Mesenchymal stem cell (in vitro differentiated cells and primary cell): ENCODE measurements at regions not wholly inside any gene's neighbourhood (a gene's known extent, or its start where the extent isn't known, plus 50 kb on each side); places are given as distances from the start of the nearest gene placed in this dataset.
A peak's percentile ranks its signal among the peaks of the same experiment; 100 is the strongest.

ENCODE experiments used
- DNase-seq: peaks from one replicate; pipeline ENCODE4 v3.0.0-alpha.2; 2013
- H2AFZ ChIP-seq: one replicate; pipeline ENCODE4 v1.6.1; 2013; ENCODE audit warnings: low read depth, mild to moderate bottlenecking, control low read depth, inconsistent platforms, low read length, moderate library complexity
- H2AK5ac ChIP-seq: 2 replicates; pipeline ENCODE4 v1.6.1; 2013; ENCODE audit warnings: low read length, moderate library complexity, mild to moderate bottlenecking, inconsistent platforms; ENCODE audit not compliant: severe bottlenecking
- H2BK120ac ChIP-seq: one replicate; pipeline ENCODE4 v1.6.1; 2013; ENCODE audit warnings: low read depth, mild to moderate bottlenecking, inconsistent platforms, low read length, moderate library complexity
- H2BK12ac ChIP-seq, 2 experiments: one replicate each; pipeline ENCODE4 v1.6.1; 2013; ENCODE audit warnings: inconsistent platforms in 2 of 2, low read length in 2 of 2, mild to moderate bottlenecking in 2 of 2, moderate library complexity in 2 of 2, control low read depth in 1 of 2
- H2BK15ac ChIP-seq: one replicate; pipeline ENCODE4 v1.6.1; 2013; ENCODE audit warnings: mild to moderate bottlenecking, low read depth, inconsistent platforms; ENCODE audit not compliant: poor library complexity, severe bottlenecking
- H2BK5ac ChIP-seq: 2 replicates; pipeline ENCODE4 v1.6.1; 2013; ENCODE audit warnings: low read depth, mild to moderate bottlenecking, low read length, control low read depth, inconsistent platforms; ENCODE audit not compliant: poor library complexity, severe bottlenecking
- H3K14ac ChIP-seq, 2 experiments: one replicate each; pipeline ENCODE4 v1.6.1; 2013; ENCODE audit warnings: inconsistent platforms in 2 of 2, low read length in 2 of 2, control low read depth in 1 of 2, mild to moderate bottlenecking in 1 of 2, moderate library complexity in 1 of 2
- H3K18ac ChIP-seq, 2 experiments: one replicate each; pipeline ENCODE4 v1.6.1; 2013; ENCODE audit warnings: inconsistent platforms in 2 of 2, low read length in 2 of 2, control low read depth in 1 of 2, low read depth in 1 of 2, mild to moderate bottlenecking in 1 of 2
- H3K23ac ChIP-seq, 2 experiments: one replicate each; pipeline ENCODE4 v1.6.1; 2013; ENCODE audit warnings: inconsistent platforms in 2 of 2, low read length in 2 of 2, mild to moderate bottlenecking in 2 of 2, moderate library complexity in 2 of 2, control low read depth in 1 of 2
- H3K27ac ChIP-seq: 2 replicates; pipeline ENCODE4 v1.5.1; 2013; ENCODE audit warnings: mild to moderate bottlenecking, moderate library complexity, low read length, control low read depth, inconsistent platforms; ENCODE audit not compliant: poor library complexity, severe bottlenecking
- H3K27me3 ChIP-seq, 2 experiments: 2 replicates each; pipeline versions ENCODE4 v1.6.1 to v1.7.0; 2013; ENCODE audit warnings: low read length in 2 of 2, mild to moderate bottlenecking in 2 of 2, moderate library complexity in 2 of 2, control low read depth in 1 of 2, inconsistent platforms in 1 of 2; ENCODE audit not compliant: control insufficient read depth in 1 of 2, insufficient read depth in 1 of 2
- H3K36me3 ChIP-seq, 2 experiments: 2 replicates each; pipeline versions ENCODE4 v1.6.1 to v1.7.0; 2013; ENCODE audit warnings: low read length in 2 of 2, control low read depth in 1 of 2, inconsistent platforms in 1 of 2, low read depth in 1 of 2, mild to moderate bottlenecking in 1 of 2; ENCODE audit not compliant: insufficient read depth in 2 of 2, control insufficient read depth in 1 of 2
- H3K4ac ChIP-seq, 2 experiments: one replicate each; pipeline ENCODE4 v1.6.1; 2013; ENCODE audit warnings: inconsistent platforms in 2 of 2, low read length in 2 of 2, mild to moderate bottlenecking in 2 of 2, moderate library complexity in 2 of 2, control low read depth in 1 of 2, low read depth in 1 of 2
- H3K4me1 ChIP-seq: 2 replicates; pipeline ENCODE4 v1.6.1; 2013; ENCODE audit warnings: low read depth, low read length, control low read depth; ENCODE audit not compliant: control insufficient read depth, insufficient read depth
- H3K4me2 ChIP-seq: 2 replicates; pipeline ENCODE4 v1.6.1; 2013; ENCODE audit warnings: low read length, mild to moderate bottlenecking, inconsistent platforms; ENCODE audit not compliant: poor library complexity, severe bottlenecking
- H3K4me3 ChIP-seq, 2 experiments: 2 replicates each; pipeline versions ENCODE4 v1.5.1 to v1.7.0; 2013; ENCODE audit warnings: low read length in 2 of 2, mild to moderate bottlenecking in 2 of 2, control low read depth in 1 of 2, low read depth in 1 of 2; ENCODE audit not compliant: insufficient read depth in 1 of 2
- H3K79me1 ChIP-seq: replicated peaks from 2 replicates; pipeline ENCODE4 v1.6.1; 2013; ENCODE audit warnings: mild to moderate bottlenecking, control low read depth, low read length, inconsistent platforms; ENCODE audit not compliant: poor library complexity, severe bottlenecking
- H3K9ac ChIP-seq: 2 replicates; pipeline ENCODE4 v1.7.0; 2013; ENCODE audit warnings: mild to moderate bottlenecking, low read length, moderate library complexity
- H3K9me3 ChIP-seq: 2 replicates; pipeline ENCODE4 v1.7.0; 2013; ENCODE audit warnings: mild to moderate bottlenecking, low read length; ENCODE audit not compliant: control insufficient read depth
- H4K8ac ChIP-seq: one replicate; pipeline ENCODE4 v1.6.1; 2013; ENCODE audit warnings: inconsistent platforms, mild to moderate bottlenecking, low read length, moderate library complexity
- H4K91ac ChIP-seq: one replicate; pipeline ENCODE4 v1.6.1; 2013; ENCODE audit warnings: mild to moderate bottlenecking, low read length, inconsistent platforms
- WGBS: methylation state at CpG from one replicate; pipeline ENCODE4 v1.1.7; 2013; ENCODE audit warnings: mixed read lengths; 5-methylcytosine and 5-hydroxymethylcytosine counted together

DNA sequence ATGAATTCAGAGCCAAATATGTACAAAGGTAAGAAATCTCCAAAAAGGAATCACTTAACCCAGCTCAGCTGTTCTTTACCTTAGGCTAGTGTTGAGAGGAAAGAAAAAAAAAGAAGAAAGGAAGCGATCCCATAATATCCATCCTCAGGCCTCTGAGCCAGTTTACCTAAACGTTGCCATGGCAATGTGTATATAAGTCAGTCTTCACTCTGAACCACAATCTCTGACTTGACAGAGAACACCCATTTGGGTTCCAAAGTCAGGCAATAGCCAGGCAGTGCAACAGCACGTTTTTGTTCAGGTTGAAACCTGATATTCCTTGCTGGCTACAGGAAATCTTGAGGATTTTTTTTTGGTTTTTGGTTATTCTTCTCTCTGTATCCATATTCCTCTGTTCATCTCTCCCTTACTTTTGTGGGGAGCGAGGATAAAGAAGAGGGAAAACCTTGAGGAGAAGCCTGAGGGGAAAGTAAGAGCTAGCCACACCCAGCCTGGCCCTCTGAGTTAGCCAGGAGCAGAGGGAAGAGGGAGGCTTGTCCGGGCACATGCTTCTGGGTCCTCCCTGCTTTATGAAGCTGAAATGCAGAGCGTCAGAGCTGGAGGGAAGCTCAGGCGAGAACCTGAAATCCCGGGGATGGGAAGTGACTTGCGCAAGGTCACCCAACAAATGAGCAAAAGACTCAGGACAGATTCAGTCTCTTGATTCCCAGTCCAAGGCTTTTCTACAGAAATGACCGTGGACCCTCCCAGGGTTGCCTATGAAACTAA lies 152.7 kb downstream of the SOX9 start:
- H3K4me2 ChIP-seq, result no peak overlapping the region
- no peak overlapping the region for H2BK5ac ChIP-seq
- H2BK120ac ChIP-seq, result no peak overlapping the region
- H3K9me3 ChIP-seq, result peaks cover 6% of the 10 kb centered on the region
- no peaks in the 10 kb centered on the region for H3K79me1 ChIP-seq
- H3K4me3 ChIP-seq, result no peak overlapping the region
- no peak overlapping the region for H3K18ac ChIP-seq
- no peak overlapping the region for H2AFZ ChIP-seq
- no peak overlapping the region for H4K8ac ChIP-seq
- H2BK12ac ChIP-seq, result no peak overlapping the region
- peak; percentile 13 for DNase-seq
- no peak overlapping the region for H2AK5ac ChIP-seq
- no peak overlapping the region for H3K14ac ChIP-seq
- no peaks in the 10 kb centered on the region for H3K36me3 ChIP-seq
- H2BK15ac ChIP-seq, result peak overlapping the region; percentile 78
- H3K27me3 ChIP-seq, result peaks cover 0 to 8% of the 10 kb centered on the region in 2 experiments
- H3K23ac ChIP-seq, result no peak overlapping the region
- H3K4ac ChIP-seq, result no peak overlapping the region
- peaks cover 2% of the 10 kb centered on the region for H3K4me1 ChIP-seq
- no peak overlapping the region for H3K9ac ChIP-seq
- 85% methylated on average over 8 of the region's 10 CpGs for WGBS
- H3K27ac ChIP-seq, result no peak overlapping the region
- H4K91ac ChIP-seq, result no peak overlapping the region

DNA sequence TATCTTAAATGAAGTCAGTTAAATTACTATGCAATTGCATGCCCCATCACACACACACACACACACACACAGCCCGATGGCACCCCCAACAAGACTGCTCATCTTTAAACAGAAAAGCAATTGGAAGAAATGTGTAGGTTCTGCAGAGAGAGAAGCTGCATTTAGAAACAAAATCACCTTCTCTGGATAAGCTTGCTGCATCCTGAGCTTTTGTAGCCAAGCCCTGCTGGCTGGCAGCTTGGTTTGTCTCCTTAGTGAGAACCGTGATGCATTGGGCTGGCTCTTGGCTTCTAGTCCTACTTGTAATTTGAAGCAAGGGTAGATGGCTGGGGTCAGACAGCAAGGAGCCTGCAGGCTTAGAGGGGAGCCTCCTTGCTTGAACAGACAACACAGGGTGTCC lies 153.8 kb downstream of the SOX9 start:
- H3K27ac ChIP-seq, result no peak overlapping the region
- H3K4ac ChIP-seq, result no peak overlapping the region
- H3K14ac ChIP-seq, result no peak overlapping the region
- peaks cover 6% of the 10 kb centered on the region for H3K9me3 ChIP-seq
- peaks cover 0 to 8% of the 10 kb centered on the region in 2 experiments for H3K27me3 ChIP-seq
- H3K18ac ChIP-seq, result no peak overlapping the region
- no peak overlapping the region for H4K8ac ChIP-seq
- no peak overlapping the region for H3K9ac ChIP-seq
- H3K4me1 ChIP-seq, result peaks cover 2% of the 10 kb centered on the region
- H3K4me3 ChIP-seq, result no peak overlapping the region
- no peak overlapping the region for H2BK120ac ChIP-seq
- no peak overlapping the region for H2AK5ac ChIP-seq
- no peaks in the 10 kb centered on the region for H3K79me1 ChIP-seq
- H2BK15ac ChIP-seq, result no peak overlapping the region
- 100% methylated on average over 1 of the region's 2 CpGs for WGBS
- no peak overlapping the region for H3K4me2 ChIP-seq
- H2BK5ac ChIP-seq, result no peak overlapping the region
- no peak overlapping the region for H3K23ac ChIP-seq
- H3K36me3 ChIP-seq, result no peaks in the 10 kb centered on the region
- H2BK12ac ChIP-seq, result no peak overlapping the region
- no peak for DNase-seq
- H2AFZ ChIP-seq, result no peak overlapping the region
- no peak overlapping the region for H4K91ac ChIP-seq

DNA sequence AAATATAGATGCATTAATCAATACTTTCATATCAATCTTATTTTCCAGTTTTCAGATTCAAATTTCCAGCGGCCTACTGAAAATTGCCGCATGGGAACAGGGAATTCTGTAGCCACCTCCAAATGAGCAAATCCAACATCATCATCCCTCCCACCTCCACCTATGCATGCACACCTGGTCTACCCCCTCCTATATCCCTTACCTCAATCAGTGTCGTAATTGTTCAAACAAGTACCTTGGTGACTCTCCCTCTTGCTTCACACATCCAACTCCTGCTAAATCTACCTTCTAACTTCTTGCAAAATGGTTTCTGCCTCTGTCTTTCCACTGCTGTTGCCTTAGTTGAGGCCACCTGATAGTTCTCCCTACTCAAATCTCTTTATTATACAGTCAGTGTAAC lies 160.1 kb downstream of the SOX9 start:
- no peak overlapping the region for H2AK5ac ChIP-seq
- no peaks in the 10 kb centered on the region for H3K36me3 ChIP-seq
- H3K79me1 ChIP-seq, result no peaks in the 10 kb centered on the region
- no peak overlapping the region for H2BK12ac ChIP-seq
- H3K4ac ChIP-seq, result no peak overlapping the region
- H3K18ac ChIP-seq, result no peak overlapping the region
- H3K27ac ChIP-seq, result no peak overlapping the region
- no peak overlapping the region for H4K8ac ChIP-seq
- H3K9me3 ChIP-seq, result no peaks in the 10 kb centered on the region
- no peak overlapping the region for H2BK120ac ChIP-seq
- H3K27me3 ChIP-seq, result no peaks in the 10 kb centered on the region
- no peak overlapping the region for H3K4me2 ChIP-seq
- H2BK5ac ChIP-seq, result no peak overlapping the region
- H2AFZ ChIP-seq, result no peak overlapping the region
- H3K23ac ChIP-seq, result no peak overlapping the region
- H3K4me1 ChIP-seq, result no peaks in the 10 kb centered on the region
- H3K14ac ChIP-seq, result no peak overlapping the region
- no peak overlapping the region for H3K4me3 ChIP-seq
- H2BK15ac ChIP-seq, result no peak overlapping the region
- H3K9ac ChIP-seq, result no peak overlapping the region
- 94% methylated on average over 3 of the region's 3 CpGs for WGBS
- no peak for DNase-seq
- H4K91ac ChIP-seq, result no peak overlapping the region

DNA sequence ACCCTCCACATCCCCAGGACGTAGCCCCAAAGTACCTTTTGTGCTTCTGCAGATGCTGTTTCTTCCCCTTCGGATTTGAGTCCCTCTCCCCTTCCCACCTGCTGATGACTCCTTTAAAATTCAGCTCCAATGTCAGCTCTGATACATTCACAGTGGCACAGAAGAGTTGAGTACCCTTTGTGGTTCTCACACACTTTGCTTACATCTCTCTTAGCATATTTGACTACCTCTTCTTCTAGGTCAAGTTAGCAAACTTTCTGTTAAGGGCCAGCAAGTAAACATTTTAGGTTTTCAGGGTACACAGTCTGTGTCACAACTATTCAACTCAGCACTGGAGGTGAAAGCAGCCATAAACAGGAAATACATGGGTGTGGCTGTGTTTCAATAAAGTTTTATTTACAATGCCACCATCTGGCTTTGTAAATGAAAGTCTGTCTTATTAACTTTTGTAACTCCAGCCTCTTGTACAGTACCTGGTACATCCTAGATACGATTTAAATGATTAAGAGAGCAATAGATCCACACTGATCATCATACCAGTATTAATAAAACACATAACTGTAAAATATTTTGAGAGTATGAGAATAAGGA lies 161.7 kb downstream of the SOX9 start:
- no peaks in the 10 kb centered on the region for H3K79me1 ChIP-seq
- H4K91ac ChIP-seq, result no peak overlapping the region
- 88% methylated on average over 2 of the region's 3 CpGs for WGBS
- no peak for DNase-seq
- H3K9ac ChIP-seq, result no peak overlapping the region
- no peak overlapping the region for H2BK15ac ChIP-seq
- H3K4me3 ChIP-seq, result no peak overlapping the region
- peaks cover under 1% of the 10 kb centered on the region for H3K4me1 ChIP-seq
- H2AK5ac ChIP-seq, result no peak overlapping the region
- H4K8ac ChIP-seq, result no peak overlapping the region
- H2BK12ac ChIP-seq, result no peak overlapping the region
- no peak overlapping the region for H3K27ac ChIP-seq
- H3K23ac ChIP-seq, result no peak overlapping the region
- no peaks in the 10 kb centered on the region for H3K9me3 ChIP-seq
- no peak overlapping the region for H3K4ac ChIP-seq
- no peak overlapping the region for H3K14ac ChIP-seq
- no peaks in the 10 kb centered on the region for H3K36me3 ChIP-seq
- H3K18ac ChIP-seq, result no peak overlapping the region
- H3K4me2 ChIP-seq, result no peak overlapping the region
- H2AFZ ChIP-seq, result no peak overlapping the region
- no peak overlapping the region for H2BK120ac ChIP-seq
- no peak overlapping the region for H2BK5ac ChIP-seq
- H3K27me3 ChIP-seq, result no peaks in the 10 kb centered on the region
